IPS-18c (cell line): ENCODE measurements at regions not wholly inside any gene's neighbourhood (a gene's known extent, or its start where the extent isn't known, plus 50 kb on each side); places are given as distances from the start of the nearest gene placed in this dataset.
"Not testable (repeated sequence)": the region's sequence is repeated elsewhere in the genome, so short reads cannot be mapped to it uniquely, and the experiment has no call there.

Experiments
- H3K4me3 ChIP-seq: 2 replicates; pipeline ENCODE4 v1.7.0; 2013; ENCODE audit warnings: low read depth, mild to moderate bottlenecking, low read length, moderate library complexity; ENCODE audit not compliant: insufficient read depth
- H3K9me3 ChIP-seq: one replicate; pipeline ENCODE4 v1.6.1; 2013; ENCODE audit warnings: mild to moderate bottlenecking, low read length, moderate library complexity; ENCODE audit not compliant: control insufficient read depth, insufficient read depth

DNA sequence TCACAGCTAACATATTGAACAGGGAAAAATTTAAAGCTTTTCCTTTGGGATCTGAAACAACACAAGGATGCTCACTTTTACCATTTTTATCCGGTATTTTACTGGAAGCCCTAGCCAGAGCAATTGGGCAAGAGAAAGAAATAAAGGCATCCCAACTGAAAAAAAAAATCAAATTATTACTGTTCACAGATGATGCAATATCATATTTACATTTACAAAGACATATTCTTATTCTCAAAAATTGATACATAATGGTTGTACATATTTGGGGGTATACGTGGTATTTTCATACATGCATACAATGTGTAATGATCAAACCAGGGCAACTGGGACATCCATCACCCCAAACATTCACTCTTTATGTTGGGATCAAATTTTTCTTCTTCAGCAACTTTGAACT is 337.0 kb upstream of the SLC7A11 start:
- H3K9me3 ChIP-seq = no peaks in the 10 kb centered on the region
- no peak overlapping the region for H3K4me3 ChIP-seq

- not testable (repeated sequence) for H3K4me3 ChIP-seq, H3K9me3 ChIP-seq
Measured at GRCh38 chr4:138577826-138578225, 335.7 kb upstream of the SLC7A11 start.

DNA sequence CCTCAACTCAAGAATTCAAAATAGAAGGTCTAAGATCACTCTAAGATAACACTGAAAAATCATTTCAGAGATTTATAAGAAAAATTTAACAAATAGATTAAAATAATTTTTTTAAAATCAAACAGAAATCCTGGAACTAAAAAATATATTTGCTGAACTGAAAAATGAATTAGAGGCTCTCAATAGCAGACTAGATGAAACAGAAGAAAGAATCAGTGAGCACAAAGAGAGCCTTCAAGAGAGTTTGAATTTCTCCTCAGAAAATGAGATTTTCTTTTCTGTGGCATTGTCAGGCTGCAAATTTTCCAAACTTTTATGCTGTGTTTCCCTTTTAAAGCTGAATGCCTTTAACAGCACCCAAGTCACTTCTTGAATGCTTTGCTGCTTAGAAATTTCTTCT is 335.0 kb upstream of the SLC7A11 start:
- H3K4me3 ChIP-seq = no peak overlapping the region
- no peaks in the 10 kb centered on the region for H3K9me3 ChIP-seq

DNA sequence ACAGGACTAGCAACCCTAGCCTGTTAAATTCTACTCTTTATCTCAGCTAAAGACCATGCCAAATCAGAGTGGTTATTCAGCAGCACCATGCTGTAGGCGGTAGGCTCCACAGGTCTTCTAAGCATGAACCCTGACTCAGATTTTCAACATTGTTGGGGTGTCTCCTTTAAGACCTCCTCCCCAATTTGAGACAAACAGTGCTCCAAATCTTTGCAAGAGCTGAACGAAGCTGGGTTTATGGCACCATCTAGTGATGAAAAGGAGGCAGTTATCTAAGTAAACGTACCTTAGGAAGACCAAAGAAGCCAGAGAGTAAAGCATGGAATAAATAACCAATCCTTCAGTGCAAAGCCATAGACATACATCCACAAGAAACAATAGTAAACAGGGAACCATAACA is 334.5 kb upstream of the SLC7A11 start:
- no peak overlapping the region for H3K4me3 ChIP-seq
- no peaks in the 10 kb centered on the region for H3K9me3 ChIP-seq

DNA sequence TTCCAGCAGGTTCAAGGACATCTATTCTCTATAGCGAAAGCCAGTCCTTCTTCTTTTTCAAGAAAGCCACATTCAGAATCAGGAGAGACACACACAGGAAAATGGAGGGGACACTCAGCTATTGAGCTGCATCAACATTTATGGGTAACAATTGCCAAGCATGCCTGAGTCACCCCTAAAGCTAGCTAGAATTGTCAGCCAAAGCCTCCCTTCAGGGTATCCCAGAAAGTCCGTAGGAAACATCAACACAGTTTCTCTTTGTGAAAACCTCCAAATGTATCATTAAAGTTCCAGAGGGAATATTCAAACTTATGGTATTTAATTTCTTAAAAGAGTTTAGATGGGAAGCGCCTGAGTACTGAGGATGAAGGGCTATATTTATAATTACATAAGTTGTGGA is 331.1 kb upstream of the SLC7A11 start:
- no peaks in the 10 kb centered on the region for H3K9me3 ChIP-seq
- H3K4me3 ChIP-seq = no peak overlapping the region

DNA sequence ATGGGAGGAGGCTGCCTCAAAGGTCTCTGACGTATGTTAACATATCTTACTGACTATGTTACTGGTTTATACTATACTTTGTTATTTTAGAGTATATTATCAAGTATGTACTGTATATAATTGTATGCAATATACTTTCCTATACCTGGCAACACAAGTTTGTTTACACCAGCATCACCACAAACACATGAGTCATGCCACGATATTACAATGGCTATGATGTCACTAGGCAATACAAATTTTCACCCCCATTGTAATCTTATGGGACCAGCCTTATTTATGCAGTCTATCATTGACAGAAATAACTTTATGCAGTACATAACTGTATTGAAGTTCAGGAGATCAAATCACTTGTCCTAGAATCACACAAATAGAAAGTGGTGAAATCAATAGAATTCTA is 329.9 kb upstream of the SLC7A11 start:
- H3K4me3 ChIP-seq = no peak overlapping the region

GRCh38 chr4:138567696-138568095 is 325.5 kb upstream of the SLC7A11 start:
- Histone ChIP-seq H3K9me3 (no peaks in the 10 kb centered on the region), H3K4me3 (no peak overlapping the region)

More for the DNA sequence above, 329.9 kb upstream of the SLC7A11 start:
- no peaks in the 10 kb centered on the region for H3K9me3 ChIP-seq

- Histone ChIP-seq H3K9me3 (no peaks in the 10 kb centered on the region), H3K4me3 (no peak overlapping the region)
Measured at GRCh38 chr4:138565576-138565975, 323.4 kb upstream of the SLC7A11 start.

DNA sequence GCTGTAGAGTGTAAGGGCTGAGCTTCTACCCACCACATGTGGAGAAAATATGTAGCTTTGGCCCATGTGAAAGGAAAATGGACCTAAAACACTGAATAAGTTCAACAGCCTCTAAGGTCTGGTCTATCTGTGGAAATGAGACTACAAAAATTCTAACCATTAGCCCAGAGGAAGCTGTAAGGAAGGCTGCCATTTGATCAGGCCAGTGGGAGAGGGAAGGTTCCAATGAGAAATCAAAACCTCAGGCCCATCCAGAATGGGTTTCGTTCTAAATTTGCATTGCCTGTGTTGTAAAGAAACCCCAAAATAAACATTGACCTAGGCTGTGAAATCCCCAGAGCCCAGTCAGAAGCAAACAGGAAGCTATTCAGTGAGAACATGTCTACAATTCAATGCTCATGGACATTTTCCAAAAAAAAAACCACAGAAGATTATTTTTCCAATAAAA is 320.4 kb upstream of the SLC7A11 start:
- Histone ChIP-seq H3K4me3 (no peak overlapping the region), H3K9me3 (no peaks in the 10 kb centered on the region)

- Histone ChIP-seq H3K9me3 (no peaks in the 10 kb centered on the region), H3K4me3 (no peak overlapping the region)
Measured at GRCh38 chr4:138561906-138562305, 319.8 kb upstream of the SLC7A11 start.

DNA sequence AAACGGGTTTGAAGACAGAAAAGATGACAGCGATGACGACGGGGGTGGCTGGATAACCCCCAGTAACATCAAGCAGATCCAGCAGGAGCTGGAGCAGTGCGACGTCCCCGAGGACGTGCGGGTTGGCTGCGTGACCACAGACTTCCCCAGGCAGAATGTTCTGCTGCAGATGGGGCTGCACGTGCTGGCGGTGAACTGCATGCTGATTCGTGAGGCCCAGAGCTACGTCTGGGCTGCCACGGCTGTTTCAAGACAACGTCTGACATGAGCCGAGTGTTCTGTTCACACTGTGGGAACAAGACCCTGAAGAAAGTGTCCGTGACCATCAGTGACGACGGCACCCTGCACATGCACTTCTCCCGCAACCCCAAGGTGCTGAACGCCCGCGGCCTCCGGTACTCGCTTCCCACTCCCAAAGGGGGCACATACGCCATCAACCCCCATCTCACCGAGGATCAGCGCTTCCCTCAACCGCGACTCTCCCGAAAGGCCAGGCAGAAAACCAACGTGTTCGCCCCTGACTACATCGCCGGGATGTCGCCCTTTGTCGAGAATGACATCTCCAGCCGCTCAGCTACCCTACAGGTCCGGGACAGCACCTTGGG is 319.2 kb upstream of the SLC7A11 start:
- Histone ChIP-seq H3K4me3 (no peak overlapping the region), H3K9me3 (no peaks in the 10 kb centered on the region)

- Histone ChIP-seq H3K9me3 (no peaks in the 10 kb centered on the region), H3K4me3 (no peak overlapping the region)
Measured at GRCh38 chr4:138560448-138560847, 318.3 kb upstream of the SLC7A11 start.

DNA sequence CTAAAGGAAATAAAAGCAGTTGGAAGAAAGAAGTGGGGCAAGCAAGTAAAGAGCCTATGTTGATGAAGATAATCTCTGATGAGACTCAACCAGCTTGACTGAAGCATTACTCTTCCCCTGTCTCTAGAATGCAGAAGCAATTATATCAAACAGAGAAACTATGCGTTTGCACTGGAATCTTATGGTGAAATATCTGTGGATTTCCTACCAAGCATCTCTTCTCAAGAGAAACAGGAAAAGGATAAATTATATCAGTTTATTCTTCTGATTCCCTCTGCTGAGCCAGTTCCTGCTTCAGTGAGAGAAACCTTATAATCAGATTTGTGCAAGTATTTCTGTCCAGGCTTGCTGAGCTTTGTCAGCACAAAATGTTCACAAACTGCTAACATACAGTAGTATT is 316.7 kb upstream of the SLC7A11 start:
- H3K4me3 ChIP-seq = no peak overlapping the region
- no peaks in the 10 kb centered on the region for H3K9me3 ChIP-seq

GRCh38 chr4:138555584-138555983 is 313.4 kb upstream of the SLC7A11 start:
- no peak overlapping the region for H3K4me3 ChIP-seq
- no peaks in the 10 kb centered on the region for H3K9me3 ChIP-seq

- Histone ChIP-seq H3K9me3 (no peaks in the 10 kb centered on the region), H3K4me3 (no peak overlapping the region)
Measured at GRCh38 chr4:138555108-138555507, 313.0 kb upstream of the SLC7A11 start.

DNA sequence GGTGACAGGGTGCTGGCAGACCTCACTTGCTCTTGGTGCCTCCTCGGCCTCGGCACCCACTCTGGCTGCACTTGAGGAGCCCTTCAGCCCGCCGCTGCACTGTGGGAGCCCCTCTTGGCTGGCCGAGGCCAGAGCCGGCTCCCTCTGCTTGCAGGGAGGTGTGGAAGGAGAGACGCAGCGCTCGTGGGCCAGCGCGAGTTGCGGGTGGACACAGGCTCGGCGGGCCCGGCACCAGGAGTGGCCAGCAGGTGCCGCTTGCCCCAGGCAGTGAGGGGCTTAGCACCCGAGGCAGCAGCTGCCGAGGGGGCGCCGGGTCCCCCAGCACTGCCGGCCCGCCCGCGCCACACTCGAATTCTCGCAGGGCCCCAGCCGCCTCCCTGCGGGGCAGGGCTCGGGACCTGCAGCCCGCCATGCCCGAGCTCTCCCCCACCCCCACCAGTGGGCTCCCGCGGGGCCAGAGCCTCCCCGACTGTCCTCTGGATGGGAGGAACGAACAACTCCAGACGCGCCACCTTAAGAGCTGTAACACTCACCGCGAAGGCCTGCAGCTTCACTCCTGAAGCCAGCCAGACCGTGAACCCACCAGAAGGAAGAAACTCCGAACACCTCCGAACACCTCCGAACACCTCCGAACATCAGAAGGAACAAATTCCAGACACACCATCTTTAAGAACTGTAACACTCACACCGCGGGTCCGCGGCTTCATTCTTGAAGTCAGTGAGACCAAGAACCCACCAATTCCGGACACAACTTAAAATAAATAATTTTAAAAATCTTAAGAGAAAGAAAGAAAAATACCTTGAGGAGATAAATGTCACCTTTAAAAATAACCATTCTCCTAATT is 311.1 kb upstream of the SLC7A11 start:
- Histone ChIP-seq H3K4me3 (no peak overlapping the region), H3K9me3 (no peaks in the 10 kb centered on the region)

DNA sequence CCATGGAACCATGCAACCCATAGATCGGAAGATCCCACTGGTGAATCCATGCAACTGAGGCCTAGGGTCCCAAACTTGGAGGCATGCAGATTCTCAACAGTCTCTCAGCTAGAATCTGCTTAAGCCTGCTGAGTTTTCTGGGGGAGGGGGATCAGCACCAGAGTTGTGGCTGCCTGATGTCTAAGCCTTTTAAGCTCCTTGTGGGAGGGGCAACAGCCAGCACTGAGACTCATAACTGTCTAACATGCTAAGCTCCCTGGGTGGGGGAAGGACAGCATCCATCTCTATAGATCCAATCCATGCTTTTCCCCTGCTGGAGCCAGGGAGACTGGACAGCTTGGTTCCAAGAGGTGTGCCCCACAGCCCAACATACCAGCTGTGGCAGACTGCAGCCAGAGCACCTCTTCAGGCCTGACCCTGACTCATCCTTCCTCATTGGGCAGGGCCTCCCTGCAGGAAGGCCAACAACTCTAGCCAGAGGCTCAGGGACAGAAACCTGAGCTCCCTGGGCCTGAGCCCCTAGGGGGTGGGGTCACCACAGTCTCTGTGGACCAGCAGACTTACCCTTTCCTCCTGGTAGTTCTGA is 300.1 kb upstream of the SLC7A11 start:
- Histone ChIP-seq H3K4me3 (no peak overlapping the region), H3K9me3 (no peaks in the 10 kb centered on the region)

DNA sequence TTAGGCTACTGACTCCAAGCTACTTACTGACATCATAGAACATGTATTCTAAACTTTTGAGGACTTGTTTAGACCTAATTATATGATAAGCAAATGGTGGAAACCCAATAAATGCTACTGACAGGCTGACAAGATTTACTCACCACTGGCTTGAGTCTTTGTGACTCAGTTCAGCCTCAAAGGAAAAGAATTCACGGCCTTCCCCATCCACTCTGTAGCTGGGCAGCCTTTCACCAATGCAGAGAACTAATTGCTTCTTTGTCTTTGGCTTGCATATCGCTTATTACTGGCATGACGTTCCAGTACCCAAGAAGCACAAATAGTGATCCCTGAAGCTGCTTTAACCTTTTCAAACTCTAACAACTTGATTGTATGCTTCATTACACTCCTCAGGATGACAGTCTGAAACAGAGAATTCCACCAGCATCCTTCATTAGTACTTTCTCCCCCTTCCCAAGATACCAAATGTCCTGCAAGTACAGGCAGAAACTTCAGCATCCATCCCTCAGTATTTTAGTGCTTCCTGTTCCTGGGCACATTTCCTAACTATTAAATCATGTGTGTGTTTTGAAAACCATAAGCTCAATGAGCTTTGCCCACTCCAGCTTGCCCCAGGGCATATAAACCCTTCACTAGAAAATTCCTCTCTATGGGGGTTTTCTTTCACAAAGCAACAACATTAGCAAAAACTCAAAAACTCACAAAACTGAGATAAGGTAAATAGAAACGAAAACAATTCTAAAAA is 298.1 kb upstream of the SLC7A11 start:
- Histone ChIP-seq H3K9me3 (no peaks in the 10 kb centered on the region), H3K4me3 (no peak overlapping the region)
